Type B pancreatic cell (in vitro differentiated cells): ENCODE measurements at regions not wholly inside any gene's neighbourhood (a gene's known extent, or its start where the extent isn't known, plus 50 kb on each side); places are given as distances from the start of the nearest gene placed in this dataset.

Experiments
- DNase-seq: peaks from one replicate; pipeline ENCODE4 v3.0.0; 2021; ENCODE audit warnings: mixed read lengths; ENCODE audit not compliant: unreplicated experiment; ENCODE audit errors: extremely low spot score
- H3K27ac Mint-ChIP-seq: 2 replicates; pipeline ENCODE4 v1.8.0; 2021; ENCODE audit warnings: mild to moderate bottlenecking, mixed read lengths
- H3K27me3 Mint-ChIP-seq: 2 replicates; pipeline ENCODE4 v1.8.0; 2021; ENCODE audit warnings: mixed read lengths
- H3K36me3 Mint-ChIP-seq: 2 replicates; pipeline ENCODE4 v1.8.0; 2021; ENCODE audit warnings: mixed read lengths
- H3K4me1 Mint-ChIP-seq: one replicate; pipeline ENCODE4 v1.8.0; 2021; ENCODE audit warnings: mixed read lengths; ENCODE audit not compliant: unreplicated experiment
- H3K4me3 Mint-ChIP-seq: 2 replicates; pipeline ENCODE4 v1.8.0; 2021; ENCODE audit warnings: mild to moderate bottlenecking, mixed read lengths
- H3K9me3 Mint-ChIP-seq: 2 replicates; pipeline ENCODE4 v1.8.0; 2021; ENCODE audit warnings: mixed read lengths
- TF ChIP-seq, protein P1 (sequence below): fragments of 200-600 bp; sonication (generic); conservative IDR thresholded peaks from 2 replicates; pipeline ENCODE4 v1.5.0; 2021; ENCODE audit warnings: antibody characterized with exemption, mild to moderate bottlenecking

DNA sequence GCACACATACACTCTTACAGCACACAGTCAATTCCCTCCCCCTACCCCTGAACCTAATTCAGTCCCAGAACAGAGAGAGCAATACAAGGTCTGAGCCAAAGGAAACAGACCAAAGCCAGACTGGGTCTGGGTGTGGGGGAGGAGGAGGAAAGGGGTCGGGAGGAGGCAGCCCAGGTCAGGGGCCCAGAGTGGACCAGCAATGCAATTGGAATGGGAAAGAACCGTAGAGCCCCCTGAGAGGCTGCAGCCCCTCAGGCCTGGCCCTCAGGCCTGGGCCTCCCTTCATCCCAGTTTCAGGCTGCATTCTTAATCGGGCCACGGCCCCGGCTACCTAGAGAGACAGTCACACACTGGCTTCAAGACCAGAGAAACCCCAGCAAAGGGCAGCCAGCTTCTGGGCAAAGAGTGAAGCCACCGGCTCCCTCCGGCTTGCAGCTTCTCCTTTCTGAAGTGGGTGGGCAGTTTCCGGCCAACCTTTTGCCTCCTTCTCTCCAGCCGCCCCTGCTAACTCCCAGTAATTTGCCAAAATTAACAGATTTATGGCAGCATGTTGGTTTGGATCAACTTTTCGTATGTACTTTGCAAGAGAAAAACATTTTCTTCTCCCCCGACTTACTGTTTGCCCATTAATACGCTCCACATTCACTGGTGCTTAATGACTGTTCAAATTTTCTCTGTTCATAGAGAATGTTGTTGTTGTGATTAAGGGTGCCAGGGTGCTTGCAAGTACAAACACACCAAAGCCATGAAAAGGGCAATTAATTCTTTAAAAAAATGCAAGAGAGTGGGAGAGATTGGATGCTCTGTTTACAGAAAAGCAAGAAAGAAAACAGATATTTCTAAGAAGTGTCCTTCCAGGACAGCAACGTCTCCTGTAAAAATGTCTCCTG is 488.3 kb downstream of the MN1 start:
- Mint-ChIP-seq H3K4me3 (no peak overlapping the region), H3K27ac (no peak overlapping the region), H3K4me1 (peaks cover 10% of the 10 kb centered on the region), H3K36me3 (no peaks in the 10 kb centered on the region), H3K9me3 (peaks cover 4% of the 10 kb centered on the region), H3K27me3 (peaks cover 11% of the 10 kb centered on the region)
- DNase-seq = no peak
- TF ChIP-seq, protein P1, sequence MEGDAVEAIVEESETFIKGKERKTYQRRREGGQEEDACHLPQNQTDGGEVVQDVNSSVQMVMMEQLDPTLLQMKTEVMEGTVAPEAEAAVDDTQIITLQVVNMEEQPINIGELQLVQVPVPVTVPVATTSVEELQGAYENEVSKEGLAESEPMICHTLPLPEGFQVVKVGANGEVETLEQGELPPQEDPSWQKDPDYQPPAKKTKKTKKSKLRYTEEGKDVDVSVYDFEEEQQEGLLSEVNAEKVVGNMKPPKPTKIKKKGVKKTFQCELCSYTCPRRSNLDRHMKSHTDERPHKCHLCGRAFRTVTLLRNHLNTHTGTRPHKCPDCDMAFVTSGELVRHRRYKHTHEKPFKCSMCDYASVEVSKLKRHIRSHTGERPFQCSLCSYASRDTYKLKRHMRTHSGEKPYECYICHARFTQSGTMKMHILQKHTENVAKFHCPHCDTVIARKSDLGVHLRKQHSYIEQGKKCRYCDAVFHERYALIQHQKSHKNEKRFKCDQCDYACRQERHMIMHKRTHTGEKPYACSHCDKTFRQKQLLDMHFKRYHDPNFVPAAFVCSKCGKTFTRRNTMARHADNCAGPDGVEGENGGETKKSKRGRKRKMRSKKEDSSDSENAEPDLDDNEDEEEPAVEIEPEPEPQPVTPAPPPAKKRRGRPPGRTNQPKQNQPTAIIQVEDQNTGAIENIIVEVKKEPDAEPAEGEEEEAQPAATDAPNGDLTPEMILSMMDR = no peak

DNA sequence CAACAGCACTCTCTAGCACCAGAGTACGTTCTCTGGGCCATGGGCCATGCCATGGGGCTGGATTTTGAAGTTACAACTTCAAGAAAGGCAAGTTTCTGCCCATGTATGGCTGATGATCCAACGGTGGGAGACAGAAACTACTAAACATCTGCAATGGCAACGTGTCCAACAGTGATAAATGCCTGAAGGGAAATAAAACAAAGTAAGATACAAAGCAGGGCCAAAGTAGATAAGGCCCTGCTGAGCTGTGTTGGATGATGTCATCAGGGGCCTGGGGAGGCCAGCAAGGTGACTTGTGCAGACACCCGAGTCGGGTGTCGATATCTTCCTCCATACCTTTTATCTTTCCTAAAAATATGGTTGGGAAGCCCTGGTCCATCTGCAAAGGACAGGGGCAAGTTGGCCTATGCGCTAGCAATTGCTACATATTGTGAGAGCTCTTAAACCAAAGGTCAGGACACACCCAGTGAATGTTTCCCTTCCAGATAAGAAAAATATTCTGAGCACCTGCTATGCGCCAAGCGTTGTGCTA is 487.2 kb downstream of the MN1 start:
- Mint-ChIP-seq H3K36me3 (no peaks in the 10 kb centered on the region), H3K9me3 (no peaks in the 10 kb centered on the region), H3K27me3 (peaks cover 11% of the 10 kb centered on the region), H3K4me1 (peaks cover 10% of the 10 kb centered on the region), H3K4me3 (no peak overlapping the region), H3K27ac (no peak overlapping the region)
- TF ChIP-seq, protein P1 = no peak
- no peak for DNase-seq

DNA sequence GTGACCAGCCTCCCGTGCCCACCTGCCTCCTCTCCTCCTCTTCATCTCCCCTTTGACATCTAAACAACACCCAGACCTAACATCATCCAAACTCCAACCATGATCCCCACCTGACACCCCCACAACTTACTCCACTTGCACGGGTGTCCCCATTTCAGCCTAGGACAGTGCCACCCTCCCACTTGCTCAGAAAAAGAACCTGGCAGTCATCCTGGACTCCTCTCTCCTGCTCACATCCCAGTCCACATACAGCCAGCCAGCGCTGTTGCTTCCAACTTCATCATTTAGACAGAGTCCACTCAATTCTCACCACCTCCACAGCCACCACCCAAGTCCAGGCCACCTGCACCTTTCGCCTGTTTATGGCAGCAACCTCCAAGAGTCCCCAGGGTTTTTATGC is 485.7 kb downstream of the MN1 start:
- Mint-ChIP-seq H3K4me3 (no peak overlapping the region), H3K27ac (no peak overlapping the region), H3K27me3 (peaks cover 11% of the 10 kb centered on the region), H3K4me1 (peaks cover 10% of the 10 kb centered on the region), H3K9me3 (no peaks in the 10 kb centered on the region), H3K36me3 (no peaks in the 10 kb centered on the region)
- DNase-seq = no peak
- TF ChIP-seq, protein P1 = no peak

DNA sequence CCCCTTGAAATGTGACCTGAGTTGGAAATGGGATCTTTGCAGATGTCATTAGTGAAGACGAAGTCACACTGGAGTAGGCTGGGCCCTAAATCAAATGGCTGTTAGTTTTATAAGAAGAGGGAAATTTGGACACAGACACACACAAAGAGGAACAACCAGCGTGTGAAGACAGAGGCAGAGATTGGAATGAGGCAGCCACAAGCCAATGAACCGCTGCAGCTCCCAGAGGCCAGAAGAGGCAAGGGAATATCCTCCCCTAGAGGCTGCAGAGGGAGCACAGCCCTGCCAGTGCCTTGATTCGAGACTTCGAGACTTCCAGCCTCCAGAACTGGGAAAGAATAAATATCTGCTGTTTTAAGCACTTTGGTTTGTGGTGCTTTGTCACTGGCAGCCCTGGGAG is 484.5 kb downstream of the MN1 start:
- H3K27me3 Mint-ChIP-seq = peaks cover 12% of the 10 kb centered on the region
- H3K4me3 Mint-ChIP-seq = no peak overlapping the region
- TF ChIP-seq, protein P1 = no peak
- no peaks in the 10 kb centered on the region for H3K9me3 Mint-ChIP-seq
- H3K36me3 Mint-ChIP-seq = no peaks in the 10 kb centered on the region
- H3K4me1 Mint-ChIP-seq = peaks cover 10% of the 10 kb centered on the region
- no peak for DNase-seq
- no peak overlapping the region for H3K27ac Mint-ChIP-seq

DNA sequence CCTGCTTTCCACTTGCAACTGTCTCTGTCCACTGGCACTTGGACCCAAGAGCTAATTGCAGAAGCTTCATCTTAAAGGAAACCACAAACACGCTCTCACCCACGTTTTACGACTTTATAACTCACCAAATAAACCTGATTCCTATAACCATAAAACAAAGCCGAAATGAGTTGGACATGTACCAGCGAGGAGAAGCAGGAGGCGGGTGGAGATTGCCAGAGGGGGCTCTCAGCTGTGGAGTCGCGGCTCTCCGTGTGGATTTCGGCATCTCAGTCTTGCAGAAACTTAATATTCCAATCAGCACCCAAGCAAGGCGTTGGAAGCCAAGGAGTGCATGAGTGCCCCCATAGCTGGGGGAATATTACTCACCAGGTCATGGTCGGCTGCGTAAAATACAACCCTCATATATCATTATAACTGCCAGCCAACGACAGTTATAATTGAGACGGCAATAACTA is 483.6 kb downstream of the MN1 start:
- Mint-ChIP-seq H3K27me3 (peaks cover 20% of the 10 kb centered on the region), H3K4me1 (peaks cover 10% of the 10 kb centered on the region), H3K27ac (no peak overlapping the region), H3K36me3 (no peaks in the 10 kb centered on the region), H3K4me3 (no peak overlapping the region), H3K9me3 (no peaks in the 10 kb centered on the region)
- no peak for DNase-seq
- TF ChIP-seq, protein P1 = no peak
